Calu3 (cell line): ENCODE measurements at regions not wholly inside any gene's neighbourhood (a gene's known extent, or its start where the extent isn't known, plus 50 kb on each side); places are given as distances from the start of the nearest gene placed in this dataset.
"Not testable (repeated sequence)": the region's sequence is repeated elsewhere in the genome, so short reads cannot be mapped to it uniquely, and the experiment has no call there.

Source experiments
- BruUV-seq: library from RNA; stranded (reverse); fragments of 400-500 nt; replicated peaks from 2 replicates; lab custom pipeline; 2021; lab: Mats Ljungman, UMichigan
- CTCF ChIA-PET: fragments of 300-600 bp; sonication (Branson Sonifier 250); formaldehyde crosslinking; loops from one replicate; lab custom pipeline; 2022; ENCODE audit warnings: antibody characterized with exemption; lab: Charles Lee
- DNase-seq: peaks from one replicate; pipeline ENCODE4 v3.0.0; 2022
- H3K27ac Mint-ChIP-seq: one replicate; pipeline ENCODE4 v1.8.0; 2022; ENCODE audit warnings: mixed read lengths; ENCODE audit not compliant: unreplicated experiment
- H3K27me3 Mint-ChIP-seq: one replicate; pipeline ENCODE4 v1.8.0; 2022; ENCODE audit warnings: mixed read lengths; ENCODE audit not compliant: unreplicated experiment
- H3K36me3 Mint-ChIP-seq: one replicate; pipeline ENCODE4 v1.8.0; 2022; ENCODE audit warnings: mild to moderate bottlenecking, moderate library complexity, mixed read lengths; ENCODE audit not compliant: insufficient read depth, unreplicated experiment
- H3K4me1 Mint-ChIP-seq: one replicate; pipeline ENCODE4 v1.8.0; 2022; ENCODE audit warnings: mild to moderate bottlenecking, low read depth, mixed read lengths; ENCODE audit not compliant: unreplicated experiment
- H3K4me3 Mint-ChIP-seq: one replicate; pipeline ENCODE4 v1.8.0; 2022; ENCODE audit warnings: mild to moderate bottlenecking, low read depth, moderate library complexity, mixed read lengths; ENCODE audit not compliant: unreplicated experiment
- H3K9me3 Mint-ChIP-seq: one replicate; pipeline ENCODE4 v1.8.0; 2022; ENCODE audit warnings: low read depth, mixed read lengths; ENCODE audit not compliant: unreplicated experiment
- intact Hi-C: fragments of 100-400 bp; cut with micrococcal nuclease; formaldehyde crosslinking; loops from one replicate; pipeline ENCODE4 v1.10.0; 2022; ENCODE audit not compliant: unreplicated experiment
- TF ChIP-seq, protein P1 (sequence below): fragments of 200-600 bp; IDR thresholded peaks from one replicate; pipeline ENCODE4 v1.8.0; 2022; ENCODE audit warnings: antibody characterized with exemption; ENCODE audit not compliant: unreplicated experiment

DNA sequence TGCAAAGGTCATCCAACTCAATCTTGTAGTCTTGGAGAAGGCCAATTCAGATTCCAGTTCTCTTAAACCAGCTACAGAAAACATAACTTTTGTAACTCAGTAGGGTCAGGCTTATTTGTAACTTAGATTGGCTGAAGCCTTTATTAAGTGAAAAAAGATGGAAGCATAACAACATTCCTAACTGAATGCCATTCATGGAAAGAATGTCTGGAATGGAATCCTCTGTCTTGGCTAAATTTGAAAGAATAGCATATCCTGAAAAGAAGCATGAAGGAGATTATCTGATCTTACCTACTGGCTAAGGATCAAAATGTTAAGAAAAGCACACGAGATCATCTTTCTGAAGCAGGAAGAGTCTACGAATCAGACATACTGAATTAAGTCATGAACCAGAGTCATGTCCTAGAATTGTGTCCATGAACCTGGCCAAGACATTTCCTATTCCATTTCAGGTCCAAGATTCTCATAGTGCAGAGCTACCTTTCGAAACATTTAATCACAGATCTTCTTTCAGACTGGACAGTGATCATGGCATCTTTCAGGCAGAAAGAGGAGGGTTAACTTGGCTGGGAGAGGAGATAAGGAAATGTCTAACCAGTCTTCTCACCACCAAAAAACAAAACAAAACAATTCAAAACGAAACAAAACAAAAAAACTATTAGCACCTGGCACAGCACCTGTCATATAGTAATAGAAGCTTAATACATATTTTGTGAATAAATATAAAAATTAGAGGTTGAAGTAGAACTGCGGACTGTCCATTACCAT, 75.6 kb downstream of the XCL2 start:
- Mint-ChIP-seq H3K27ac (no peak overlapping the region), H3K4me1 (peaks cover 63% of the 10 kb centered on the region), H3K36me3 (no peaks in the 10 kb centered on the region), H3K27me3 (no peaks in the 10 kb centered on the region), H3K4me3 (no peak overlapping the region), H3K9me3 (peaks cover under 1% of the 10 kb centered on the region)
- TF ChIP-seq, protein P1, sequence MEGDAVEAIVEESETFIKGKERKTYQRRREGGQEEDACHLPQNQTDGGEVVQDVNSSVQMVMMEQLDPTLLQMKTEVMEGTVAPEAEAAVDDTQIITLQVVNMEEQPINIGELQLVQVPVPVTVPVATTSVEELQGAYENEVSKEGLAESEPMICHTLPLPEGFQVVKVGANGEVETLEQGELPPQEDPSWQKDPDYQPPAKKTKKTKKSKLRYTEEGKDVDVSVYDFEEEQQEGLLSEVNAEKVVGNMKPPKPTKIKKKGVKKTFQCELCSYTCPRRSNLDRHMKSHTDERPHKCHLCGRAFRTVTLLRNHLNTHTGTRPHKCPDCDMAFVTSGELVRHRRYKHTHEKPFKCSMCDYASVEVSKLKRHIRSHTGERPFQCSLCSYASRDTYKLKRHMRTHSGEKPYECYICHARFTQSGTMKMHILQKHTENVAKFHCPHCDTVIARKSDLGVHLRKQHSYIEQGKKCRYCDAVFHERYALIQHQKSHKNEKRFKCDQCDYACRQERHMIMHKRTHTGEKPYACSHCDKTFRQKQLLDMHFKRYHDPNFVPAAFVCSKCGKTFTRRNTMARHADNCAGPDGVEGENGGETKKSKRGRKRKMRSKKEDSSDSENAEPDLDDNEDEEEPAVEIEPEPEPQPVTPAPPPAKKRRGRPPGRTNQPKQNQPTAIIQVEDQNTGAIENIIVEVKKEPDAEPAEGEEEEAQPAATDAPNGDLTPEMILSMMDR, result no peak
- intact Hi-C loops, result loop anchor here (2.0 kb wide), 1 partner anchor 15 kb away; no protein-coding TSS in a partner anchor
- BruUV-seq, result no TSS peak
- DNase-seq, result no peak
- CTCF ChIA-PET, result interaction anchor here (1.5 kb wide), 1 partner anchor 13 kb away, joined by 3 read pairs; no protein-coding TSS in a partner anchor

DNA sequence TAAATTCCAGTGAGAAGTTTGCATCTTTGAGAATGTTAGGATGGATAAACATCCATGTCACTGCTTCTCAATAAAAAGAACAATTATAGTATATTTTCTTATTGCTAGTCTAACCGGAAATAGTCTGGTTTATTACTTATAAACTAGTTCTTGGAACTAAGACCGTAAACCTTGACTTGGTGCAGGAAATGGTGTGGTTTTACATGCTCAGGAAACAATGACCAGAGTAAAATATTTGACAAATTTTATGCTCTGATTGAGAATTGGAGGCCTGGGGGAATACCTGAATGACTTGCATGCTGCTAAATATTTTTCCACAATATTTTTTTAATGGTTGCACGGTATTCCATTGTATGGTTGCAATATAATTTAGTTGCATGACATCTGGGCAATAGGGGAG, 76.3 kb downstream of the XCL2 start:
- BruUV-seq, result no TSS peak
- CTCF ChIA-PET, result interaction anchor here (1.5 kb wide), 1 partner anchor 14 kb away, joined by 3 read pairs; no protein-coding TSS in a partner anchor
- Mint-ChIP-seq H3K4me1 (peaks cover 60% of the 10 kb centered on the region), H3K36me3 (no peaks in the 10 kb centered on the region), H3K27ac (no peak overlapping the region), H3K4me3 (no peak overlapping the region), H3K9me3 (no peaks in the 10 kb centered on the region), H3K27me3 (no peaks in the 10 kb centered on the region)
- intact Hi-C loops, result no loop called here
- TF ChIP-seq, protein P1, result no peak
- DNase-seq, result no peak

DNA sequence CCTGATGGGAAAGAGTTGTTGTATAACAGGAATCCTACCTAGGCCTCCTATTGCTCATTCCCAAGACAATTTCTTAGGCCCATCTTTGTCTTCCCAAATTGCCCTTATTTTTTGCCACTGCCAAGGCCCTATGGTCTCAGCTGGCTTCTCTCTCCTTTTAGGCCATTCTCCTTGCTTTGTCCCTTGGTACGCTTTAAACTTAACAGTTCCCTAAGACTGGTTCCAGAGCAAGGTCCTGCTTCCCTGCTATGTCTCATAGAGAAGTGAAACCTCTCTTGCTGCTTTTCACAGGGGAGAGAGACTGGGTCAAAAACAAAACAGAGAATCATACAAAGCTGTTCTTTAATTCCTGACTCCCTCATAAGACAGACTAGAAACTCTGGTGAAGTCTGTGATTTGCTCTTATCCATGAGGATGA, 77.1 kb downstream of the XCL2 start:
- H3K4me1 Mint-ChIP-seq, result peaks cover 60% of the 10 kb centered on the region
- CTCF ChIA-PET, result interaction anchor here (1.0 to 1.2 kb wide), 3 partner anchors 9 to 30 kb away, joined by 3 read pairs; no protein-coding TSS in a partner anchor
- DNase-seq, result no peak
- peaks cover 3% of the 10 kb centered on the region for H3K9me3 Mint-ChIP-seq
- intact Hi-C loops, result no loop called here
- H3K27ac Mint-ChIP-seq, result peak overlapping the region; percentile 5
- H3K4me3 Mint-ChIP-seq, result no peak overlapping the region
- no TSS peak for BruUV-seq
- no peaks in the 10 kb centered on the region for H3K27me3 Mint-ChIP-seq
- H3K36me3 Mint-ChIP-seq, result no peaks in the 10 kb centered on the region
- TF ChIP-seq, protein P1, result no peak

DNA sequence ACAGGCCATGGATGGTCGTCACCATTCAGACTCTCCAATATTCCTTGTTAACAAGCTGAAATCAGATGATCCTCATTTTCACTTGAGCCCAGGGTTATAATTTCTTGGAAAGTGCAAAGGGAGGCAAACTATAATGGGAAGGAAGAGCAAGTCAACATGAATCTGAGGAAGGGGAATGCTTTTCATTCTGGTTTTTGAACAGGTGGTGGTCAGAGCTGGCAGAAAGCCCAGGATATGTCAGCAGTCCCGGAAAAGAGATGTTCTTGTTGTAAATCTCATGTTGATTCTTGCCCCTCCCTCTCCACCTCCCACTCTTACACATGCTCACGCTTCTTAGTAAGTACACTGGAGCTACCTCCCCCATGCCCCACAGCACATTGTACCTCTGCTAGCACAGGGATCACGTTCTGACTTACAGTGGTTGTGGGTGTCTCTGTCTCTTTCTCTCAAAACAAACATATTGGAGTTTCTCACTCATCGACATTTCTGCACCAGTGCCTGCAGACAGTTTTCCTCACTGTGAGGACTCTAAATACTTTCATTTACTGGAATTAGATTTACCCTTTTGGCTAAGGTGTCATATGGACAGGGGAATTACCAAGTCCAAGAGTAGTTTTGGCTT, 77.6 kb downstream of the XCL2 start:
- intact Hi-C loops, result no loop called here

DNA sequence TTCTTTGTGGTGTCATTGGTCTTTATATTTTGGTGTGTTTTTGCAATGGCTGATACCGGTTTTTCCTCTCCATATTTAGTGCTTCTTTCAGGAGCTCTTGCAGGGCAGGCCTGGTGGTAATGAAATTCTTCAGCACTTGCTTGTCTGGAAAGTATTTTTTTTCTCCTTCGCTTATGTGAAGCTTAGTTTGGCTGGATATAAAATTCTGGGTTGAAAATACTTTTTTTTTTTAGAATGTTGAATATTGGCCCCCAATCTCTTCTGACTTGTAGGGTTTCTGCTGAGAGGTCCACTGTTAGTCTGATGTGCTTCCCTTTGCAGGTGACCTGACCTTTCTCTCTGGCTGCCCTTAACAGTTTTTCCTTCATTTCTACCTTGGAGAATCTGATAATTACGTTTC, 82.7 kb downstream of the XCL2 start:
- peaks cover 24% of the 10 kb centered on the region for H3K4me1 Mint-ChIP-seq
- DNase-seq, H3K4me3 Mint-ChIP-seq, CTCF ChIA-PET, BruUV-seq, H3K27ac Mint-ChIP-seq, H3K9me3 Mint-ChIP-seq, H3K36me3 Mint-ChIP-seq, H3K27me3 Mint-ChIP-seq, intact Hi-C loops: not testable (repeated sequence)

More for the DNA sequence above, 77.6 kb downstream of the XCL2 start:
- Mint-ChIP-seq H3K4me1 (peaks cover 58% of the 10 kb centered on the region), H3K4me3 (no peak overlapping the region), H3K36me3 (no peaks in the 10 kb centered on the region), H3K27me3 (no peaks in the 10 kb centered on the region), H3K9me3 (peaks cover 3% of the 10 kb centered on the region), H3K27ac (peak overlapping the region; percentile 5)
- DNase-seq, result peak; percentile 50
- no TSS peak for BruUV-seq
- TF ChIP-seq, protein P1, result no peak
- CTCF ChIA-PET, result interaction anchor here (1.0 to 1.2 kb wide), 3 partner anchors 9 to 30 kb away, joined by 3 read pairs; no protein-coding TSS in a partner anchor

DNA sequence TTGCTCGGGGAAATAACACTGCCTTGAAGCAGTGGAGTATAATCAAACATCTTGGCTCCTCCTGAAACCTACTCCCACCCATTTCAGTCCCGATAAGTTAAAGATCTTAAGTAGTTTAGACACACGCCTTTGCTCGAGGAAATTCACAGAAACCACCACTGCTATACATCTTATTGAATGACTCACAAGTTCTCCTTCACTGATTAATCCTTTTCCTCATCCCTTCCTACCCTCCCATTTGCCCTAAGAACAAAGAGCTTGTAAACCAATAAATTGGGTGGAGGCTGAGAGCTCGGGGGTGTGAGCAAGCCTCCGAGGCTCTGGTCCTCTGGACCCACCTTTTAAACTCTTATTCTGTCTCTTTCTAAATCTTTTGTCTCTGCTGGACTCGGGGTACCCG, 86.5 kb downstream of the XCL2 start:
- CTCF ChIA-PET, result interaction anchor here (0.9 to 1.4 kb wide), 3 partner anchors 9 to 16 kb away, joined by 3 read pairs; no protein-coding TSS in a partner anchor
- H3K4me3 Mint-ChIP-seq, result peak overlapping the region; percentile 50

More for the DNA sequence above, 86.5 kb downstream of the XCL2 start:
- H3K36me3 Mint-ChIP-seq, intact Hi-C loops, BruUV-seq, H3K9me3 Mint-ChIP-seq, H3K27me3 Mint-ChIP-seq: not testable (repeated sequence)
- peak; percentile 20 for DNase-seq
- H3K4me1 Mint-ChIP-seq, result peaks cover 15% of the 10 kb centered on the region
- peak overlapping the region; percentile 0 for H3K27ac Mint-ChIP-seq
